ENCODE measurements at regions not wholly inside any gene's neighbourhood (a gene's known extent, or its start where the extent isn't known, plus 50 kb on each side); places are given as distances from the start of the nearest gene placed in this dataset.

DNA sequence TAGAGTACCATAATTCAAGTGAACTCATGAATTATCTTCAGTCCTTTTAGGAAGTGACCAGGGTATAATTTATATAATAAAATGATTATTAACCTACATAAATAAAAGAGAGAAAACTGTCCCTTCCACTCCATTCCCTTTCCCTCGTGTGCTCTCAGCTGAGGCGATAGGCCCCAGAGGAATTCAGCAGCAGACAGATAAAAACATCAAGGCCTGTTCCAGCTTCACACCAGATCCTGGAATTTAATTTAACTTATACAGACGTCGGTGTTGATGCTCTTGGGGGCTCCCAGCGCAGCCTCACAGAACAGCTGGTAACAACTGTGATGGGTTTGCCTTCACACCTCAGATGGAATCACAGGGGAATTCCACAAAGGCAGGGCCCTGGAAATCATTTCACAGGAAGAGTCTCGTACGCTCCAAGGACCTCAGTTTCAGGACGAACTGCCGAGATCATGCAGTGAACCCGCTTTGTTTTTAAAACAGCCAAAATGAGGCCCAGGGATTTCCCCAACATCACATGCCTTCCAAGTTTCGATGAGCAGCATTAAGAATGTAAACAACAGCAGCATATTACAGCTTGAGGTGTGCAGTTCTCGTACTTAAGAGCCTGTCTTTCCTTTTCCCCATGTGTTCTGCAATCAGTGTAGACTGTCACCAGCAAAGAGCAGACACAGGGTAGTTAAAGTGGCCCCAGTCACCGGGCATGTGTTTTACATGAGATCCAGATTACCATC lies 73.6 kb upstream of the ALDH1B1 start:
- no peak overlapping the region for H2BK12ac ChIP-seq (ENCODE audit: low read depth, low read length)
- no peak overlapping the region for H4K8ac ChIP-seq (ENCODE audit: extremely low read depth, insufficient read depth, low read length)
- H3K36me3 ChIP-seq (ENCODE audit: control insufficient read depth in 2 of 4, insufficient read depth in 4 of 4, low read length in 3 of 4): no peaks in the 10 kb centered on the region
- no peak overlapping the region for H2AK5ac ChIP-seq (ENCODE audit: low read depth, low read length)
- H2BK15ac ChIP-seq (ENCODE audit: low read length): no peak overlapping the region
- H3K79me2 ChIP-seq (ENCODE audit: control insufficient read depth in 1 of 2, insufficient read depth in 2 of 2, low read length in 2 of 2): no peaks in the 10 kb centered on the region
- peaks cover 0 to 3% of the 10 kb centered on the region in 2 experiments; a peak in 1 of 4 replicates for H3K9me3 ChIP-seq (ENCODE audit: insufficient read depth in 2 of 2, low read depth in 1 of 2, low read length in 1 of 2)
- CTCF ChIA-PET (ENCODE audit: partially characterized antibody): interaction anchor here (1.7 to 2.1 kb wide), 2 partner anchors 11 to 16 kb away, joined by 3 to 6 read pairs; no protein-coding TSS in a partner anchor
- no peaks in the 10 kb centered on the region for H3K27me3 ChIP-seq (replicated peaks in 1 of 4; ENCODE audit: control insufficient read depth in 3 of 4, extremely low read depth in 1 of 4, insufficient read depth in 3 of 4, low read length in 3 of 4)
- H2AFZ ChIP-seq (ENCODE audit: low read length): peak overlapping the region; percentile 56
- no peaks in the 10 kb centered on the region for H4K20me1 ChIP-seq (replicated peaks in 1 of 2; ENCODE audit: control insufficient read depth in 1 of 2, insufficient read depth in 2 of 2, low read length in 2 of 2)
- H4K5ac ChIP-seq (ENCODE audit: insufficient read length, low read depth, low read length): no peak overlapping the region
- H3K27ac ChIP-seq (ENCODE audit: low read depth, low read length): no peak overlapping the region
- no peak overlapping the region for H3K4me3 ChIP-seq (ENCODE audit: extremely low read depth in 1 of 4, insufficient read depth in 2 of 4, low read depth in 3 of 4, low read length in 4 of 4)
- WGBS, 2 experiments (ENCODE audit: extremely low coverage in 1 of 2, insufficient coverage in 1 of 2, insufficient read length in 1 of 2, insufficient replicate concordance in 2 of 2, low coverage in 1 of 2, low lambda C conversion rate in 2 of 2, missing lambda C conversion rate in 1 of 2): 92% methylated on average over 13 of the region's 13 CpGs; no CpG with 5 or more reads in 1 of the 2 experiments
- H2BK20ac ChIP-seq (ENCODE audit: low read length): no peak overlapping the region
- H3K9ac ChIP-seq (replicated peaks in 1 of 4; ENCODE audit: extremely low read depth in 1 of 4, low read depth in 3 of 4, low read length in 3 of 4): no peak overlapping the region
- no peak for FAIRE-seq
- H2BK120ac ChIP-seq (replicated peaks; ENCODE audit: low read depth, low read length): no peak overlapping the region
- no peak overlapping the region for H4K91ac ChIP-seq (replicated peaks; ENCODE audit: insufficient read length, low read length)
- peak in 1 of 2 experiments; percentile 17 for DNase-seq (ENCODE audit: low read depth in 1 of 2, low spot score in 2 of 2)
- no peak overlapping the region; the same call in 1 of the 2 replicates for H3K18ac ChIP-seq (ENCODE audit: extremely low read depth, low read length)
- H3K23ac ChIP-seq (ENCODE audit: insufficient read length): no peak overlapping the region
- H3K56ac ChIP-seq (replicated peaks; ENCODE audit: insufficient read length, low read depth, low read length): no peak overlapping the region
- H3K79me1 ChIP-seq (ENCODE audit: low read depth, low read length): no peaks in the 10 kb centered on the region
- no peak overlapping the region for H2BK5ac ChIP-seq (ENCODE audit: low read depth, low read length)
- POLR2A ChIA-PET (ENCODE audit: partially characterized antibody): no interaction called here
- peaks cover 0 to 3% (median 0%) of the 10 kb centered on the region in 4 experiments; a peak in 1 of 7 replicates for H3K4me1 ChIP-seq (replicated peaks in 1 of 4; ENCODE audit: control insufficient read depth in 3 of 4, insufficient read depth in 4 of 4, low read length in 3 of 4)
- H3K4me2 ChIP-seq (ENCODE audit: insufficient read depth in 1 of 2, low read depth in 2 of 2, low read length in 2 of 2): no peak overlapping the region
- no peak overlapping the region for H3K4ac ChIP-seq (replicated peaks; ENCODE audit: insufficient read length, low read depth, low read length)
- TF ChIP-seq HDAC2 (IDR thresholded peaks at IDR 0.05; ENCODE audit: borderline replicate concordance in 1 of 2, low read depth in 2 of 2, low read length in 2 of 2) (no peak), TCF12 (IDR thresholded peaks at IDR 0.05; ENCODE audit: low read depth, low read length) (no peak), SIN3A (conservative IDR thresholded peaks at IDR 0.05 in 1 of 2, IDR thresholded peaks at IDR 0.05 in 1 of 2; ENCODE audit: low read depth in 1 of 2, low read length in 2 of 2) (no peak), EP300 (IDR thresholded peaks at IDR 0.05; ENCODE audit: borderline replicate concordance in 1 of 2, low read depth in 2 of 2, low read length in 2 of 2) (no peak), CBX8 (IDR thresholded peaks at IDR 0.05; ENCODE audit: borderline replicate concordance, low read depth, low read length) (no peak), GTF2F1 (IDR thresholded peaks at IDR 0.05; ENCODE audit: borderline replicate concordance, low read depth, low read length) (no peak), BRCA1 (IDR thresholded peaks at IDR 0.05; ENCODE audit: low read depth, low read length) (no peak), POU5F1 (IDR thresholded peaks at IDR 0.05; ENCODE audit: low read depth, low read length) (no peak), NANOG (IDR thresholded peaks at IDR 0.05; ENCODE audit: insufficient read depth, low read depth, low read length, poor library complexity, severe bottlenecking) (no peak), KDM4A (IDR thresholded peaks at IDR 0.05; ENCODE audit: low read depth, low read length, severe bottlenecking) (no peak), MAFK (IDR thresholded peaks at IDR 0.05; ENCODE audit: low read depth, low read length) (no peak)
- no peaks in the 10 kb centered on the region for H3K23me2 ChIP-seq (ENCODE audit: low read depth, low read length)
- no peak overlapping the region for H3K14ac ChIP-seq (ENCODE audit: insufficient read length)

Measured in H1 (cell line).